Uterus (tissue), 3 donors: ENCODE measurements at regions not wholly inside any gene's neighbourhood (a gene's known extent, or its start where the extent isn't known, plus 50 kb on each side); places are given as distances from the start of the nearest gene placed in this dataset.

Experiments used
- DNase-seq, 2 donors: peaks; one replicate each; pipeline ENCODE4 v3.0.0-alpha.2; 2019 to 2020
- H3K27ac ChIP-seq, 2 donors: fragments of 200-600 bp; sonication (generic); 1 replicate in 1 of 2; 2 replicates in 1 of 2; pipeline ENCODE4 v1.5.1; 2016 to 2018
- H3K27me3 ChIP-seq, 2 donors: fragments of 200-600 bp; sonication (generic); one replicate each; pipeline ENCODE4 v1.5.1; 2018 to 2019; ENCODE audit warnings: control low read depth in 1 of 2
- H3K36me3 ChIP-seq, 2 donors: fragments of 200-600 bp; sonication (generic); one replicate each; pipeline ENCODE4 v1.5.1; 2019; ENCODE audit warnings: control low read depth in 1 of 2
- H3K4me1 ChIP-seq, 2 donors: fragments of 200-600 bp; sonication (generic); one replicate each; pipeline ENCODE4 v1.5.1; 2018 to 2019; ENCODE audit warnings: control low read depth in 1 of 2
- H3K4me3 ChIP-seq, 2 donors: fragments of 200-600 bp; sonication (generic); 1 replicate in 1 of 2; 2 replicates in 1 of 2; pipeline ENCODE4 v1.5.1; 2018 to 2019; ENCODE audit warnings: mild to moderate bottlenecking in 1 of 2
- H3K9me3 ChIP-seq, 2 donors: fragments of 200-600 bp; sonication (generic); one replicate each; pipeline ENCODE4 v1.5.1; 2019; ENCODE audit warnings: control low read depth in 1 of 2
- CTCF ChIP-seq, 4 experiments: fragments of 200-600 bp in 2 of 4; fragments of 450-650 bp in 2 of 4; sonication (generic) in 2 of 4; IDR thresholded peaks; one replicate each; pipeline ENCODE4 v1.5.1; 2016 to 2019; ENCODE audit warnings: antibody characterized with exemption in 4 of 4, mild to moderate bottlenecking in 2 of 4, moderate library complexity in 1 of 4
- POLR2A ChIP-seq, 2 donors: fragments of 450-650 bp; IDR thresholded peaks; one replicate each; pipeline ENCODE4 v1.6.1; 2016; ENCODE audit warnings: antibody characterized with exemption in 2 of 2, mild to moderate bottlenecking in 1 of 2, moderate library complexity in 1 of 2
- intact Hi-C: fragments of 100-400 bp; cut with DNase I; formaldehyde crosslinking; loops from one replicate; pipeline ENCODE4 v1.15.1; 2023; ENCODE audit warnings: low total_unique reads
- donor health status: DM: yes; HTN: yes; CAD: no.

- TF ChIP-seq POLR2A (IDR thresholded peaks at IDR 0.05), result no peak
- TF ChIP-seq CTCF (IDR thresholded peaks at IDR 0.05), result no peak
- no peak for DNase-seq
- Histone ChIP-seq H3K27ac (no peak overlapping the region), H3K36me3 (no peaks in the 10 kb centered on the region), H3K9me3 (no peaks in the 10 kb centered on the region), H3K4me3 (no peak overlapping the region), H3K27me3 (no peaks in the 10 kb centered on the region), H3K4me1 (no peaks in the 10 kb centered on the region)
- intact Hi-C loops, result no loop called here
These were observed 492.9 kb downstream of the IGSF11 start for GRCh38 chr3:118541796-118542195.

GRCh38 chr3:118543832-118544231 is 490.8 kb downstream of the IGSF11 start:
- DNase-seq, result no peak
- H3K27ac ChIP-seq, result no peak overlapping the region
- H3K27me3 ChIP-seq, result no peaks in the 10 kb centered on the region
- H3K9me3 ChIP-seq, result no peaks in the 10 kb centered on the region
- H3K36me3 ChIP-seq, result no peaks in the 10 kb centered on the region
- H3K4me1 ChIP-seq, result no peaks in the 10 kb centered on the region
- no peak for TF ChIP-seq POLR2A (IDR thresholded peaks at IDR 0.05)
- intact Hi-C loops, result no loop called here
- H3K4me3 ChIP-seq, result no peak overlapping the region

GRCh38 chr3:118544458-118544857 is 490.2 kb downstream of the IGSF11 start:
- no peaks in the 10 kb centered on the region for H3K9me3 ChIP-seq
- no peak overlapping the region for H3K4me3 ChIP-seq
- no peak overlapping the region for H3K27ac ChIP-seq
- H3K36me3 ChIP-seq, result no peaks in the 10 kb centered on the region
- intact Hi-C loops, result no loop called here
- no peak for TF ChIP-seq POLR2A (IDR thresholded peaks at IDR 0.05)
- no peak for TF ChIP-seq CTCF (IDR thresholded peaks at IDR 0.05)
- no peak for DNase-seq
- H3K27me3 ChIP-seq, result no peaks in the 10 kb centered on the region
- no peaks in the 10 kb centered on the region for H3K4me1 ChIP-seq

- H3K9me3 ChIP-seq, result no peaks in the 10 kb centered on the region
- intact Hi-C loops, result no loop called here
- no peak for TF ChIP-seq POLR2A (IDR thresholded peaks at IDR 0.05)
- TF ChIP-seq CTCF (IDR thresholded peaks at IDR 0.05), result no peak
These were observed 486.2 kb downstream of the IGSF11 start for GRCh38 chr3:118548434-118548833.

GRCh38 chr3:118550122-118550521 is 484.5 kb downstream of the IGSF11 start:
- Histone ChIP-seq H3K27ac (no peak overlapping the region), H3K4me1 (no peaks in the 10 kb centered on the region), H3K36me3 (no peaks in the 10 kb centered on the region), H3K27me3 (no peaks in the 10 kb centered on the region), H3K4me3 (no peak overlapping the region), H3K9me3 (no peaks in the 10 kb centered on the region)
- DNase-seq, result no peak
- no peak for TF ChIP-seq CTCF (IDR thresholded peaks at IDR 0.05)
- no peak for TF ChIP-seq POLR2A (IDR thresholded peaks at IDR 0.05)
- intact Hi-C loops, result no loop called here

More at GRCh38 chr3:118548434-118548833, 486.2 kb downstream of the IGSF11 start:
- Histone ChIP-seq H3K4me1 (no peaks in the 10 kb centered on the region), H3K36me3 (no peaks in the 10 kb centered on the region), H3K27me3 (no peaks in the 10 kb centered on the region), H3K4me3 (no peak overlapping the region), H3K27ac (no peak overlapping the region)
- DNase-seq, result no peak

DNA sequence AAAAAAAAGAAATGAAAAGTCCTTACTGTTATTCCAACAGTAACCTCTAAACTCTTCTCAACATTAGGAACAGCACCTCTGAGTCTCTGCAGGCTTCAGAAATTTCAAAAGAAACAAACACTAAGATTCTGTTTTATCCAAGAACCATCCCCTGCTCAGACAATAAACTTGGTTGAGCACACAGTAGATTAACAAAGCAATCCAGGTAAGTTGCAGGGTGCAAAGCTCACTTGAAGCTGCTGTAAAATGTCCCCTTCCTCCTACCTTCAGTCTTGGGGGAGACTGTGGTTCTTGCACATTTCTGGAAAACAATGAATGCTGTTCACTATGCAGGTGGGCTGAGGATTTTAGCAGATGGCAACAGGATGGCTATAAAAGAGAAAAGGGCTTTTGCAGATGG is 484.1 kb downstream of the IGSF11 start:
- H3K4me1 ChIP-seq, result no peaks in the 10 kb centered on the region
- H3K36me3 ChIP-seq, result no peaks in the 10 kb centered on the region
- H3K9me3 ChIP-seq, result no peaks in the 10 kb centered on the region
- no peak for DNase-seq
- H3K27ac ChIP-seq, result no peak overlapping the region
- H3K27me3 ChIP-seq, result no peaks in the 10 kb centered on the region
- TF ChIP-seq CTCF (IDR thresholded peaks at IDR 0.05) (no peak), POLR2A (IDR thresholded peaks at IDR 0.05) (no peak)
- intact Hi-C loops, result no loop called here
- H3K4me3 ChIP-seq, result no peak overlapping the region
